Activated T-cell treated with anti-CD3 and anti-CD28 coated beads for 48 hours (primary cell): ENCODE measurements at regions not wholly inside any gene's neighbourhood (a gene's known extent, or its start where the extent isn't known, plus 50 kb on each side); places are given as distances from the start of the nearest gene placed in this dataset.

Source experiments
- DNase-seq: peaks from one replicate; pipeline ENCODE4 v3.0.0-alpha.2; 2020; ENCODE audit warnings: low read depth

- DNase-seq, result no peak
Measured at GRCh38 chr7:110148054-110148453, 942.9 kb upstream of the LRRN3 start.

GRCh38 chr7:110153222-110153621 lies 937.7 kb upstream of the LRRN3 start:
- no peak for DNase-seq

- no peak for DNase-seq
Measured at GRCh38 chr7:110156511-110156910, 934.4 kb upstream of the LRRN3 start.

GRCh38 chr7:110157631-110158362 lies 933.1 kb upstream of the LRRN3 start:
- no peak for DNase-seq

- DNase-seq, result no peak
Measured at GRCh38 chr7:110168010-110168409, 922.9 kb upstream of the LRRN3 start.

GRCh38 chr7:110170841-110171240 lies 920.1 kb upstream of the LRRN3 start:
- DNase-seq, result no peak

GRCh38 chr7:110177463-110177862 lies 913.5 kb upstream of the LRRN3 start:
- DNase-seq, result no peak

- DNase-seq, result no peak
Measured at GRCh38 chr7:110179037-110179436, 911.9 kb upstream of the LRRN3 start.

- DNase-seq, result no peak
Measured at GRCh38 chr7:110181768-110182167, 909.2 kb upstream of the LRRN3 start.

- DNase-seq, result no peak
Measured at GRCh38 chr7:110186334-110186733, 904.6 kb upstream of the LRRN3 start.

- no peak for DNase-seq
Measured at GRCh38 chr7:110187877-110188554, 902.9 kb upstream of the LRRN3 start.

GRCh38 chr7:110204527-110204926 lies 886.4 kb upstream of the LRRN3 start:
- DNase-seq, result no peak

GRCh38 chr7:110205899-110206298 lies 885.0 kb upstream of the LRRN3 start:
- no peak for DNase-seq

- no peak for DNase-seq
Measured at GRCh38 chr7:110209884-110210283, 881.0 kb upstream of the LRRN3 start.

- DNase-seq, result no peak
Measured at GRCh38 chr7:110210941-110211608, 879.9 kb upstream of the LRRN3 start.

GRCh38 chr7:110224643-110225042 lies 866.3 kb upstream of the LRRN3 start:
- no peak for DNase-seq

GRCh38 chr7:110246118-110246517 lies 844.8 kb upstream of the LRRN3 start:
- no peak for DNase-seq

GRCh38 chr7:110253093-110253492 lies 837.8 kb upstream of the LRRN3 start:
- no peak for DNase-seq

- no peak for DNase-seq
Measured at GRCh38 chr7:110257673-110258072, 833.3 kb upstream of the LRRN3 start.

- DNase-seq, result no peak
Measured at GRCh38 chr7:110262251-110262650, 828.7 kb upstream of the LRRN3 start.

- DNase-seq, result no peak
Measured at GRCh38 chr7:110264288-110264687, 826.6 kb upstream of the LRRN3 start.

- DNase-seq, result no peak
Measured at GRCh38 chr7:110281362-110281761, 809.6 kb upstream of the LRRN3 start.

- DNase-seq, result no peak
Measured at GRCh38 chr7:110283056-110283455, 807.9 kb upstream of the LRRN3 start.
